ENCODE measurements at regions not wholly inside any gene's neighbourhood (a gene's known extent, or its start where the extent isn't known, plus 50 kb on each side); places are given as distances from the start of the nearest gene placed in this dataset.
"Not testable (repeated sequence)": the region's sequence is repeated elsewhere in the genome, so short reads cannot be mapped to it uniquely, and the experiment has no call there.

DNA sequence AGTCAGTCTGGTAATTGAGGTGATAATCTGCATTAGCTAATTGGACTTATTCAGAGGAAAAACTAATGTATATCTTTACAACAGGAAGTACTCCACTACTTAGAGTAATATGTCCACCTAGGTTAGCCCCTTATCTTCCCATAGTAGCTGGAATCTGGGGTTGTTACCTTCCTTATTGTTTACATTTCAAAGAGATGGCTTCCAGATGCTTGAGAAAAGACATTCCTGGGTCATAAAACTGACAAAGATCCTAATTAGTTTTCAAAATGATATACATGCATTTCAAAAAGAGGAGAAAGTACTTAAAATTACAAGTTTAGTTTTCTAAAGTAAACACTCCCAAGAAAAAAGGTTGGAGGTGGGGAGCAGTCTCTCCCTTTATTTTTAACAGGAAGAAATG is 78.1 kb downstream of the RPL10L start:
- peaks cover 19% of the 10 kb centered on the region for H3K36me3 Mint-ChIP-seq (ENCODE audit: low read depth)
- no peak overlapping the region for H3K4me3 Mint-ChIP-seq

GRCh38 chr14:46571970-46572369 is 79.6 kb downstream of the RPL10L start:
- H3K4me1 Mint-ChIP-seq, result peaks cover 24% of the 10 kb centered on the region
- no peak for DNase-seq
- TF ChIP-seq, protein P1, sequence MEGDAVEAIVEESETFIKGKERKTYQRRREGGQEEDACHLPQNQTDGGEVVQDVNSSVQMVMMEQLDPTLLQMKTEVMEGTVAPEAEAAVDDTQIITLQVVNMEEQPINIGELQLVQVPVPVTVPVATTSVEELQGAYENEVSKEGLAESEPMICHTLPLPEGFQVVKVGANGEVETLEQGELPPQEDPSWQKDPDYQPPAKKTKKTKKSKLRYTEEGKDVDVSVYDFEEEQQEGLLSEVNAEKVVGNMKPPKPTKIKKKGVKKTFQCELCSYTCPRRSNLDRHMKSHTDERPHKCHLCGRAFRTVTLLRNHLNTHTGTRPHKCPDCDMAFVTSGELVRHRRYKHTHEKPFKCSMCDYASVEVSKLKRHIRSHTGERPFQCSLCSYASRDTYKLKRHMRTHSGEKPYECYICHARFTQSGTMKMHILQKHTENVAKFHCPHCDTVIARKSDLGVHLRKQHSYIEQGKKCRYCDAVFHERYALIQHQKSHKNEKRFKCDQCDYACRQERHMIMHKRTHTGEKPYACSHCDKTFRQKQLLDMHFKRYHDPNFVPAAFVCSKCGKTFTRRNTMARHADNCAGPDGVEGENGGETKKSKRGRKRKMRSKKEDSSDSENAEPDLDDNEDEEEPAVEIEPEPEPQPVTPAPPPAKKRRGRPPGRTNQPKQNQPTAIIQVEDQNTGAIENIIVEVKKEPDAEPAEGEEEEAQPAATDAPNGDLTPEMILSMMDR (IDR thresholded peaks at IDR 0.05), result no peak
- H3K27me3 Mint-ChIP-seq (ENCODE audit: low read depth, poor library complexity), result peaks cover 3% of the 10 kb centered on the region
- peaks cover 25% of the 10 kb centered on the region for H3K9me3 Mint-ChIP-seq
- H3K27ac Mint-ChIP-seq, result no peak overlapping the region
- H3K36me3 Mint-ChIP-seq (ENCODE audit: low read depth), result peaks cover 19% of the 10 kb centered on the region
- no peak overlapping the region for H3K4me3 Mint-ChIP-seq

More for the DNA sequence above, 78.1 kb downstream of the RPL10L start:
- H3K27ac Mint-ChIP-seq, result peak overlapping the region; percentile 77
- peaks cover 24% of the 10 kb centered on the region for H3K4me1 Mint-ChIP-seq
- H3K27me3 Mint-ChIP-seq (ENCODE audit: low read depth, poor library complexity), result peaks cover 3% of the 10 kb centered on the region
- no peak for DNase-seq
- TF ChIP-seq, protein P1 (IDR thresholded peaks at IDR 0.05), result no peak
- H3K9me3 Mint-ChIP-seq, result peaks cover 22% of the 10 kb centered on the region

DNA sequence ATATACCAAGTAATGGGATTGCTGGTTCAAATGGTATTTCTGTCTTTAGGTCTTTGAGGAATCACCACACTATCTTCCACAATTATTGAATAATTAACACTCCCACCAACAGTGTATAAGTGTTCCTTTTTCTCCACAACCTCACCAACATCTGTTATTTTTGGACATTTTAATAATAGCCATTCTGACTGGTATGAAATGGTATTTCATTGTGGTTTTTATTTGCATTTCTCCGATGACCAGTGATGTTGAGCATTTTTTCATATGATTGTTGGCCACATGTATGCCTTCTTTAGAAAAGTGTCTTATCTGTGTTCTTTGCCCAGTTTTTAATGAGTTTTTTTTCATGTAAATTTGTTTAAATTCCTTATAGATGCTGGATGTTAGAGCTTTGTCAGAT is 83.4 kb downstream of the RPL10L start:
- H3K36me3 Mint-ChIP-seq (ENCODE audit: low read depth); H3K4me3 Mint-ChIP-seq; DNase-seq; H3K27me3 Mint-ChIP-seq (ENCODE audit: low read depth, poor library complexity); H3K4me1 Mint-ChIP-seq; H3K27ac Mint-ChIP-seq: not testable (repeated sequence)
- peaks cover 11% of the 10 kb centered on the region for H3K9me3 Mint-ChIP-seq

DNA sequence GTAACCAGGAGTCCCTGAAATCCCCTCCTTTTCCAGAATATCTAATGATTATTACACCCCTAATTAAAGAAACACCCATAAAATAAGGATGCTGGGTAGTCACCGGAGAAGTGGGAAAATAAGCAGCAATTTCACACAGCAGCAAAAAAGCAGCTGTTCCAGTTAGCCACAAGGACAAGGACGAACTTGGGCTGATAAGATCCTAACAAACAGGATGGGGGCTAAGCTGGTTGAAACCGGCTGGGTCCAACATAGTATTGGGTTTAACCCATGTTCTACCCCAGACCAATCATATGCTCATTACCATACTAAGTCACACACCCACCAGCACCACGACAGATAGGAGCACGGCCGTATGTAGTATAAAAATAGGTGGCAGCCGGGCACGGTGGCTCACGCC is 100.7 kb downstream of the RPL10L start:
- Mint-ChIP-seq H3K4me3 (no peak overlapping the region), H3K36me3 (ENCODE audit: low read depth) (no peaks in the 10 kb centered on the region), H3K27ac (no peak overlapping the region), H3K4me1 (no peaks in the 10 kb centered on the region), H3K27me3 (ENCODE audit: low read depth, poor library complexity) (peaks cover 6% of the 10 kb centered on the region), H3K9me3 (peaks cover 21% of the 10 kb centered on the region)
- DNase-seq, result no peak
- TF ChIP-seq, protein P1 (IDR thresholded peaks at IDR 0.05), result no peak

GRCh38 chr14:46540986-46541385 is 110.6 kb downstream of the RPL10L start:
- Mint-ChIP-seq H3K36me3 (ENCODE audit: low read depth) (no peaks in the 10 kb centered on the region), H3K27ac (no peak overlapping the region), H3K27me3 (ENCODE audit: low read depth, poor library complexity) (peaks cover 3% of the 10 kb centered on the region), H3K4me3 (no peak overlapping the region), H3K4me1 (peaks cover 17% of the 10 kb centered on the region), H3K9me3 (no peaks in the 10 kb centered on the region)
- TF ChIP-seq, protein P1 (IDR thresholded peaks at IDR 0.05), result no peak
- no peak for DNase-seq

- DNase-seq, result no peak
- Mint-ChIP-seq H3K4me3 (no peak overlapping the region), H3K27me3 (ENCODE audit: low read depth, poor library complexity) (no peaks in the 10 kb centered on the region), H3K27ac (no peak overlapping the region), H3K4me1 (no peaks in the 10 kb centered on the region), H3K36me3 (ENCODE audit: low read depth) (no peaks in the 10 kb centered on the region), H3K9me3 (no peaks in the 10 kb centered on the region)
- TF ChIP-seq, protein P1 (IDR thresholded peaks at IDR 0.05), result no peak
Observed at GRCh38 chr14:46519121-46519520, 132.5 kb downstream of the RPL10L start.

DNA sequence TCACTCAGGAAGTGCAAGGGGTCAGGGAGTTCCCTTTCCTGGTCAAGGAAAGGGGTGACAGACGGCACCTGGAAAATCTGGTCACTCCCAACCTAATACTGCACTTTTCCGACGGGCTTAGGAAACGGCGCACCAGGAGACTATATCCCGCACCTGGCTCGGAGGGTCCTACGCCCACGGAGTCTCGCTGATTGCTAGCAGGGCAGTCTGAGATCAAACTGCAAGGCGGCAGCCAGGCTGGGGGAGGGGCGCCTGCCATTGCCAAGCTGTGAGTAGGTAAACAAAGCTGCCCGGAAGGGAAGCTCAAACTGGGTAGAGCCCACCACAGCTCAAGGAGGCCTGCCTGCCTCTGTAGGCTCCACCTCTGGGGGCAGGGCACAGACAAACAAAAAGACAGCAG is 142.8 kb downstream of the RPL10L start:
- not testable (repeated sequence) for H3K27ac Mint-ChIP-seq; H3K36me3 Mint-ChIP-seq (ENCODE audit: low read depth); H3K27me3 Mint-ChIP-seq (ENCODE audit: low read depth, poor library complexity); DNase-seq; H3K4me3 Mint-ChIP-seq; H3K4me1 Mint-ChIP-seq
- peaks cover 29% of the 10 kb centered on the region for H3K9me3 Mint-ChIP-seq

Measured in nephron progenitor cell (in vitro differentiated cells).